SK-N-SH (cell line): ENCODE measurements at regions not wholly inside any gene's neighbourhood (a gene's known extent, or its start where the extent isn't known, plus 50 kb on each side); places are given as distances from the start of the nearest gene placed in this dataset.

Experiments used
- CTCF ChIP-seq: fragments of 200-600 bp; sonication (generic); IDR thresholded peaks from 2 replicates; pipeline ENCODE4 v1.6.1; 2017; ENCODE audit warnings: antibody characterized with exemption, mild to moderate bottlenecking, moderate library complexity
- EP300 ChIP-seq, 2 experiments: IDR thresholded peaks; 2 replicates each; pipeline versions ENCODE4 v1.4.0 to v1.6.1; 2012; ENCODE audit warnings: borderline replicate concordance in 1 of 2, low read depth in 1 of 2, low read length in 1 of 2
- RCOR1 ChIP-seq: fragments of 150-350 bp; IDR thresholded peaks from 2 replicates; pipeline ENCODE4 v1.6.1; 2017; ENCODE audit warnings: antibody characterized with exemption, low read length

- TF ChIP-seq CTCF: no peak
- TF ChIP-seq RCOR1: no peak
- TF ChIP-seq EP300 (IDR thresholded peaks at IDR 0.05; ENCODE audit: borderline replicate concordance in 1 of 2, low read depth in 1 of 2, low read length in 1 of 2): no peak
These were observed 79.7 kb upstream of the TAF1B start for GRCh38 chr2:9763356-9764152.
